ENCODE measurements at regions not wholly inside any gene's neighbourhood (a gene's known extent, or its start where the extent isn't known, plus 50 kb on each side); places are given as distances from the start of the nearest gene placed in this dataset.

DNA sequence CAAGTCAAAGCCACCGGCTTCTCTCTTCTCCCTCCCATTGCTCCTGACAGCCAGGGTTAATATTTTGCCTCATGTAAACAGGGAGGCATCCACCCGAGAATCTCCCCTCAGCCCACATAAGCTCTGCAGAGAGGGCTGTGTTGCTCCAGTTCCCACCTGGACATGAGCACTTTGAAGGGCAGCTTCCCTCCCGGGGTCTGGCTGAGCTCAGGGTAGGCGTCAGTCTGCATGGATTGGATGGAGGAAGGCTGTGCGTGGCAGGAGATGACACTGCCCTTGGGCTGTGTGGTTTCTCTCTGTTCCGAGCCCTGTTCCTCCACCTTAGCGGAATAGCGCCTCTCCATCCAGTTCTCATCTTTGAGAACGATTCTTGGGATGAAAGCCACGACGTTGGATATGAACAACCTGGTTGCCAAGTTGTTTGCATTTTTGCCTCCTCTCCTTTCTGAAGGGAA lies 53.7 kb upstream of the ETS2 start:
- no peak for TF ChIP-seq EZH2 (IDR thresholded peaks at IDR 0.05; ENCODE audit: borderline replicate concordance, low read depth, low read length, severe bottlenecking)
- no peak for TF ChIP-seq CTCF (IDR thresholded peaks at IDR 0.05; ENCODE audit: borderline replicate concordance, extremely low read depth, low read length, poor library complexity, severe bottlenecking)
- H3K4me3 ChIP-seq (ENCODE audit: low read depth in 1 of 2, low read length in 2 of 2), result no peak overlapping the region
- no peak for DNase-seq
- no peaks in the 10 kb centered on the region for H3K79me2 ChIP-seq (ENCODE audit: insufficient read depth, low read length)
- no peaks in the 10 kb centered on the region for H3K4me1 ChIP-seq (ENCODE audit: insufficient read depth, low read length)
- no peaks in the 10 kb centered on the region for H3K36me3 ChIP-seq (ENCODE audit: insufficient read depth, low read length)
- H4K20me1 ChIP-seq (ENCODE audit: insufficient read depth, low read length), result no peaks in the 10 kb centered on the region
- ATAC-seq (ENCODE audit: insufficient read depth, low read depth), result no peak
- no peaks in the 10 kb centered on the region for H3K9me3 ChIP-seq (ENCODE audit: insufficient read depth, low read length, severe bottlenecking)
- no peak overlapping the region for H2AFZ ChIP-seq (ENCODE audit: low read depth, low read length)
- no peaks in the 10 kb centered on the region for H3K27me3 ChIP-seq (ENCODE audit: insufficient read depth, low read length, poor library complexity)
- no peak overlapping the region for H3K4me2 ChIP-seq (ENCODE audit: insufficient read depth, low read length)
- no peak overlapping the region for H3K27ac ChIP-seq (ENCODE audit: low read length)
- H3K9ac ChIP-seq (ENCODE audit: low read depth, low read length), result no peak overlapping the region

DNA sequence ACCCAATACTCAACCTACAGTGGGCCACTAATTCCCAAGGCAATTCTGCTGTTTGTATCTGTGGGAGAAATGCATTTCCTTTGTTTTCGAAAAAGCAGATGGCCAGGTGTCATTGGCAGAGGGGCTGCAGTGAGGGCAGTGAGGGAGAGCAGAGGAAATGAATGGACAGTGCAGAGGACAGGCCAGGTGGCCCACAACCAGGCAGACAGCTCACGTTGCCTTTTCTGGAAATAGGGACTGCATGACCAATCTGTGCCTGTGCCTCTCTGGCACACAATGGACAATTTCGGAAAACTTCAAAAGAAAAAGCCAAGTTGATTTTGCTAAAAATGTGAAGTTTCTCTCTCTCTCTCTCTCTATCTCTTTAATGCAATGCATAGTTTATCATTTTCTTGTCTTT lies 52.6 kb upstream of the ETS2 start:
- Histone ChIP-seq H3K27me3 (ENCODE audit: insufficient read depth, low read length, poor library complexity) (no peaks in the 10 kb centered on the region), H3K79me2 (ENCODE audit: insufficient read depth, low read length) (no peaks in the 10 kb centered on the region), H3K9ac (ENCODE audit: low read depth, low read length) (no peak overlapping the region), H3K4me2 (ENCODE audit: insufficient read depth, low read length) (no peak overlapping the region), H4K20me1 (ENCODE audit: insufficient read depth, low read length) (no peaks in the 10 kb centered on the region), H2AFZ (ENCODE audit: low read depth, low read length) (no peak overlapping the region), H3K9me3 (ENCODE audit: insufficient read depth, low read length, severe bottlenecking) (no peaks in the 10 kb centered on the region), H3K4me1 (ENCODE audit: insufficient read depth, low read length) (no peaks in the 10 kb centered on the region), H3K4me3 (ENCODE audit: low read depth in 1 of 2, low read length in 2 of 2) (no peak overlapping the region), H3K27ac (ENCODE audit: low read length) (no peak overlapping the region), H3K36me3 (ENCODE audit: insufficient read depth, low read length) (no peaks in the 10 kb centered on the region)
- TF ChIP-seq CTCF (IDR thresholded peaks at IDR 0.05; ENCODE audit: borderline replicate concordance, extremely low read depth, low read length, poor library complexity, severe bottlenecking), result no peak
- no peak for TF ChIP-seq EZH2 (IDR thresholded peaks at IDR 0.05; ENCODE audit: borderline replicate concordance, low read depth, low read length, severe bottlenecking)
- ATAC-seq (ENCODE audit: insufficient read depth, low read depth) (no peak), DNase-seq (no peak)

DNA sequence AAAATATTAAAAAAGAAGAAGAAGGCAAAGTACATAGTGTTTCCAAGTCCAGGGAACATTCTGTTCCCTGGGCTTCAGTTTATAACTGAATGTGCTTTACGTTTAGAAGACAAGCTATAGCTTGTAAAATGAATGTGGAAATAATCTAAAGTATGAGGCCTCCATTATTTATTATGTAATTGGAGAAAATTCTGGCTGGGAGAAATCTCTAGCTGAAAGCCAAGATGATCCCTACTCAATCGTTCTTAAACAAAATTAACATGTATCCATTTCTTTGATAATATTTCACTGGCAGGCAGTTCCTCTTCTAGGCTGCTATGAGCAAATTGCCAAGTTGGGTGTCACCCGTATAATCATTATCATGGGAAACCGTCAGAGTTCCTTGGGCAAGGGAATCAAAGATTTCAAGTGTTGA lies 52.2 kb upstream of the ETS2 start:
- Histone ChIP-seq H3K27me3 (ENCODE audit: insufficient read depth, low read length, poor library complexity) (no peaks in the 10 kb centered on the region), H4K20me1 (ENCODE audit: insufficient read depth, low read length) (no peaks in the 10 kb centered on the region), H3K9ac (ENCODE audit: low read depth, low read length) (no peak overlapping the region), H3K9me3 (ENCODE audit: insufficient read depth, low read length, severe bottlenecking) (no peaks in the 10 kb centered on the region), H3K4me3 (ENCODE audit: low read depth in 1 of 2, low read length in 2 of 2) (no peak overlapping the region), H3K4me2 (ENCODE audit: insufficient read depth, low read length) (no peak overlapping the region), H3K4me1 (ENCODE audit: insufficient read depth, low read length) (no peaks in the 10 kb centered on the region), H3K36me3 (ENCODE audit: insufficient read depth, low read length) (no peaks in the 10 kb centered on the region), H3K79me2 (ENCODE audit: insufficient read depth, low read length) (no peaks in the 10 kb centered on the region), H2AFZ (ENCODE audit: low read depth, low read length) (no peak overlapping the region), H3K27ac (ENCODE audit: low read length) (no peak overlapping the region)
- ATAC-seq (ENCODE audit: insufficient read depth, low read depth) (no peak), DNase-seq (no peak)
- TF ChIP-seq CTCF (IDR thresholded peaks at IDR 0.05; ENCODE audit: borderline replicate concordance, extremely low read depth, low read length, poor library complexity, severe bottlenecking) (no peak), EZH2 (IDR thresholded peaks at IDR 0.05; ENCODE audit: borderline replicate concordance, low read depth, low read length, severe bottlenecking) (no peak)

Data from DND-41 (cell line).